Jurkat, Clone E6-1 (cell line): ENCODE measurements at regions not wholly inside any gene's neighbourhood (a gene's known extent, or its start where the extent isn't known, plus 50 kb on each side); places are given as distances from the start of the nearest gene placed in this dataset.
A peak's percentile ranks its signal among the peaks of the same experiment; 100 is the strongest.
"Not testable (repeated sequence)": the region's sequence is repeated elsewhere in the genome, so short reads cannot be mapped to it uniquely, and the experiment has no call there.

Experiments used
- DNase-seq: peaks from one replicate; pipeline ENCODE4 v3.0.0-alpha.2; 2011; ENCODE audit warnings: low read depth, low spot score
- H3K4me3 ChIP-seq: 2 replicates; pipeline ENCODE4 v1.5.1; 2011; ENCODE audit warnings: mild to moderate bottlenecking, low read length, control low read depth, moderate library complexity

DNA sequence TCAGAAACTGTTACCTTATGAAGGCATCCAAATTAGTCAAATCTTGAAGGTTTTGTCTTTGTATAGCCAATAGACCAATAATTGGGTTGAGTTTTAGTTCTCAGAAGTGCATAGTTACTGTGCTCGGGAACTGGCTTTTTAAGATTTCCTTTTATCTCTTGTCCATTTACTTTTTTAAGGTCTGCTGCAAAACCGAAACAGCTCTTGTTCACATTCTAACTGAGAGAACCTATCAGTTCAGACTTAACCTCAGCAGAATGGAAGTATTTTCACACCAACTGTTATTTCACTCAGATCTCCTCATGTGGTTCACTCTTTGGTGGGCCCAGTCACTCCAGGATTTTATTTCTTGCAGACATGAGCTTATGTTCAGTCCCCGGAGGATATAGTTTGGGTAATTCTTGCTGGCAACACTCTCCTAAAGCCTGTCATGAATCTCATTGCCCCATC lies 55.5 kb downstream of the TPBG start:
- DNase-seq: no peak
- no peak overlapping the region for H3K4me3 ChIP-seq

DNA sequence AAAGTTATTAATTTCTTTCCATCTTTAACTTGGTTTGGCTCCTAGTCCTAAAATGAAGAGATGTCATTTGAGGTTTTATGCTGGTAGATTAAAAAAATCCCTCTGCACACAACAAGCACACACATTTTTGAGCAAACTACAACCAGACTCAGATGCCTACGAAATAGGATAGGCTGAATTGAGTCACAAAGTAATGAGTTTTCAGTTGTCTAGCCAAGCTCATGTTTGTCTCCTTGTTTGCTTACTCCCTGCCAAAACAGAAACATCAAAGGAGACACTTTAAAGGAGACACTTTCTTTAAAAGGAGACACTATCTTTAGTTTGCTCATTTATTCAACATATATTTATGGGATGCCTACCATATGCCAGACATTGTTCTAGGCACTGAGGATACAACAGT lies 56.2 kb downstream of the TPBG start:
- DNase-seq: no peak
- H3K4me3 ChIP-seq: no peak overlapping the region

DNA sequence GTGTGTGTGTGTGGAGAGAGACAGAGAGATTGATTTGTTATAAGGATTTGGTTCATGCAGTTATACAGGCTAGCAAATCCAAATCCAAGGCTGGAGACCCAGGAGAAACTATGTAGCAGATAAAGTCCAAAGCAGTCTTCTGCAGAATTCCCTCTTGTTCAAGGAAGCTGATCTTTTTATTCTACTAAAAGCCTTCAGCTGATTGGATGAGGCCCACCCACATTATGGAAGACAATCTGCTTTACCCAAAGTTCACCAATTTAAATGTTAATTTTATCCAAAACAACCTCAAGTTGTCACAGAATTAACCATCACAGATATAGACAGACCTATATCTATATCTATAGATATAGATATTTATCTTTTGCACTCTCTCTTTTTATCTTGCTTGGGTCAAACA lies 67.0 kb downstream of the TPBG start:
- DNase-seq: no peak

DNA sequence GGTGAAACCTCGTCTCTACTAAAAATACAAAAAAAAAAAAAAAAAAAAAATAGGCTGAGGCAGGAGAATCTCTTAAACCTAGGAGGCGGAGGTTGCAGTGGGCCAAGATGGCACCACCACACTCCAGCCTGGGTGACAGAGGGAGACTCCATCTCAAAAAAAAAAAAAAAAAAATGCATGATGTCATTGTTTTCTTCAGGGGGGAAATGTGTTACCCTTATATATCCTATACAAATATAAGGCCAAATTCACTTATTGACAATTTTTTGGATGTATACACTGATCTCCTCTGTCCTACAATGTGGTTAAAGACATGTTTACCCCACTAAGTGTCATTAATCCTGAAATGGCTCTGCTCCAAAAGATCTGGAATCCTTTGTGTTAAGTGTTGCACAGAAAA lies 73.1 kb downstream of the TPBG start:
- DNase-seq: no peak
- no peak overlapping the region for H3K4me3 ChIP-seq

More for the DNA sequence above, 67.0 kb downstream of the TPBG start:
- H3K4me3 ChIP-seq: no peak overlapping the region

DNA sequence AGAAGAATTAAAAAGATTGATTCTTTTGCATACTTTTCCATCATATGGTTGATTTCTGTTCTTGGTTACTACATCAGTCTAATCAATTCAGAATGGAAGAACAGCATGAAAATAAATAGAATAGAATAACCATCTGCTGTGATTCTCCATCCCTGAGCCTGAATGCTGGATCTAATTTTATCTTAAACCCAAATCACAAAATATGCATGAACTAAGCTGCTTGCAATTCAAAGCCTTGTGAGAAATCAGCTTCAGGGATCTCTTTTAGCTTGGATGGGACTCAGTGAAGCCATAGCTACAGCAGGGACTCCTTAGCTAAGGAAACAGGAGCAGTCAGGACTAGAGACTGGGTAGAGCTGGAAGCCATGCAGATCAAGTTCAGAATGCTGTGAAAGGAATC lies 74.1 kb downstream of the TPBG start:
- no peak for DNase-seq
- no peak overlapping the region for H3K4me3 ChIP-seq

DNA sequence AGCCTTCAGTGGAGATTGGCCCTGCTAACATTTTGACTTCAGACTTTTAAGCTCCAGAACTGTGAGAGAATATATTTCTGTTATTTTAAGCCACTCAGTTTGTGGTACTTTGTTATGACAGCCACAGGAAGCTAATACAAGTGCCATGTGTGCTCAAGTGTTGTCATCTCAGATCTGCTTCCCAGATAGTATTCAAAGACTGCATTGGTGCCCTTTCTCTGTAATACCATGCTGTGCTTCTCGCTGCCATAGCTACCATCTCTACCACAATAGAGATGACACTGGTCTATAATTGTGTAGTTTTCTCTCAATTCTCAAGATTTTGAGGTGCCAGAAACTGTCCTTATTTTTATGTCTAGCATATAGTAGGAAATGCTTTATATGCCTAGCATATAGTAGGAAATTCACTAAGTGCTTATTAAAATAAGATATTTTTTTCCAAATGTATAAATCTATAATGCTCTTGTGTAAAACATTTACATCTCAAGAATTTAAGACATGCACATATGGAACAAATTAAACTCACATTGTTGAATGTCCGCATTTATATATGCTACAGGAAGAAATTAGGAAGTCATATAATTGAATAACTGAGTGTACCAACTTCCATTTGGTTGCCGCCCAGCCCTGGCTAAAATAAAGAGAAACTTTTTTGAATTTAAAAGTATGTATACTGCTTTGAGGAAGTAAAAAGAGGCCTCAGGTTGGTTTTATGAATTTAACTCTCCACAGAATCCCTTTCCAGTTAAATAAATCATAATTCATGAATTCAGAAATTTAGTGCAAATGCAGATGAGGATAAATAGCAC lies 77.6 kb downstream of the TPBG start:
- H3K4me3 ChIP-seq: no peak overlapping the region
- DNase-seq: peak; percentile 4

DNA sequence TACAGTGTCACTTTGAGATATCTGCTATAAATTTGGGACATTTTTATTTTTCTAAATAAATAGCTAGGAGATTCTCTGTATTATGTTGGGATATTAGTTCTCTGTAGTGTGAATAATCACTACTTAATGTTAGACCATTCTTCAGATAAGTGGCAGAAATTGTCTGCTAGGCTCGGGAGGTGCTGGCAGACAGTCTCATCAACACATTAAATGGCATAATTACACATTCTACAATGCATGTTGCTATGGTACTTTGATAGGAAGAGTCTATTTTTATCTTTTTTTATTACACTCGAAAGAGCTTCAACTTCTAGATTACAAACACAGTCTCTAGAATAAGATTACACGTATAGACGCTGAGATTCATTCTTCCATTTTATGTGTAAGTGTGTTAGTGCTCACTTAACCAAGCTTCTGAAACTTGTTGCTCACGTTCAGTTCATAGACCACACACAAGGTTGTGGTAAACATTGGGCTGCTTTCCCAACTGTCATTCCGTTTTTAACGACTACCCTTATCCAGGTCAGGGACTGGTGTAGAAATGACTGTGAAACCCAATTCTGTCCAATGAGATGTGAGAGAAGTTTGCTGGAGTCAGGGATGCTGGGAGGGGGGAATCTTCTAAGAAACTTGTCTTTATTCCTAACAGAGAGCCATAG lies 78.6 kb downstream of the TPBG start:
- no peak overlapping the region for H3K4me3 ChIP-seq
- DNase-seq: no peak

DNA sequence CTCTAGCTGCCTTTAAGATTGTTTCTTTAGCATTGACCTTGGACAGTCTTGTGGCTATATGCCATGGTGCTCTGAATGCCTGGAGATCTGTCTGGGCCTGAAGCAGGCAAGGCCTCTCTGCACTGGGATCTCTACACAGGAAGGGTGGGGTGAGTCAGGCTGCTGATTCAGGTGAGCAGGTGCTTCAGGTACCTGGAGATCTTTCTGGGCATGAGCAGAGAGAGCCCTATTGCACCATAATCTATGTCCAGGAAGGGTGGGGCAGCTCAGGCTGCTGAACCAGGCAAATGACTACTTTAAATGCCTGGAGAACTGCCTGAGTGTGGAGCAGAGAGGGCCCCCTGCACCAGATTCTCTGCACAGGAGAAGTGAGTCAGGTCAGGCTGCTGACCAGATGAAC lies 94.5 kb downstream of the TPBG start:
- no peak overlapping the region for H3K4me3 ChIP-seq
- no peak for DNase-seq

DNA sequence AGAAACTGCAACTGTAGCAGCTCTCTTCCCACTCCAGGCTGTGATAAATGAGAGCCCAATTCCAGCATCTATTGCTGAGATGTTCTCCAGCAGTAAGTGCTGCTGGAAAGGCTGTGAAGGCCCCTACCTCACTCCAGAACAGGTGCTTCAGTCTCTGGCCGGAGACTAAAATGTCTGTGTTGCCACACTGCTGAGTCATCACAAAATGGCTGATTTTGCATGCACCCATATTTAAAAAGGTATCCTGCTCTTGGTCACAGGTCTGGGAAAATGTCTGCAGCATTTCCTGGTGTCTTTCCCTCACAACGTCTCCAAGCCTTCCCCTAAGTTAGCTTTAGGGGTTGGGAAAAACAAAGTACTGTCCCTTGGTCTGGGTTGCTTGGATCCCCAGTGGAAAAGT lies 95.1 kb downstream of the TPBG start:
- H3K4me3 ChIP-seq: no peak overlapping the region
- no peak for DNase-seq

DNA sequence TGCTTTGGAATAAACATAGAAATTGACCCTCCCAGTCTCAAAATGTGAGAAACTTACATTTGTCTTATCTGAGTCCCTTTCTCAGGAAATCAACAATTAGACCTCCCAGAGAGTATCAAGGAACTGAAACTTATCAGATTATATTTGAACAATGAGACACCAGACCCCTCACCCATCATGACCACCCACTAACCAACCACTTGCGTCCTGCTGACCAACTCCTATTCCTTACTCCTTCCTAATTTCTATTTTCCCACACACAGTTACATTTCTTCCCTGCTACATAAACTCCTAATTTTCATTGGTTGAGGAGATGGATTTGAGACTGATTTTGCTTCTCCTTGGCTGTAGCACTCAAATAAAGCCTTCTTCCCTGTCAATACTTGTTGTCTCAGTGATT lies 97.9 kb downstream of the TPBG start:
- H3K4me3 ChIP-seq: no peak overlapping the region
- no peak for DNase-seq

DNA sequence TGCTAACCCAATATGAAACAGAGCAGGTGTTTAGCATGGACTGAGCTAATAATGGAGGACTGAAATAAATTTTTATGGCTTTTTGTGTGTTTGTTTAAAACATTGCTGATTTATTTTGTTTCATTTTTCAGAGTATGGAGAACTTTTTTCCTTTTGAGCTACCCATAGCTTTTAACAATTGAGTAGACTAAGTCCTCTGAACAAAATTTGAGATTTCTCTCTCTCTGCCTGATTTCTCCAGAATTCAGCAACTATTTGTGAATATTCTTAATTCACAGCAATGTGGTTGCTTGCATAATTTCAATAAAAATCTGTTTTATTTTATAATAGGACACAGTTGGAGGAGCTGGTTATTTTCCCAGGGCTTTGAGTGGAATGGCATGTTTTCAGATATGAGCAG lies 103.7 kb downstream of the TPBG start:
- no peak for DNase-seq
- no peak overlapping the region for H3K4me3 ChIP-seq

DNA sequence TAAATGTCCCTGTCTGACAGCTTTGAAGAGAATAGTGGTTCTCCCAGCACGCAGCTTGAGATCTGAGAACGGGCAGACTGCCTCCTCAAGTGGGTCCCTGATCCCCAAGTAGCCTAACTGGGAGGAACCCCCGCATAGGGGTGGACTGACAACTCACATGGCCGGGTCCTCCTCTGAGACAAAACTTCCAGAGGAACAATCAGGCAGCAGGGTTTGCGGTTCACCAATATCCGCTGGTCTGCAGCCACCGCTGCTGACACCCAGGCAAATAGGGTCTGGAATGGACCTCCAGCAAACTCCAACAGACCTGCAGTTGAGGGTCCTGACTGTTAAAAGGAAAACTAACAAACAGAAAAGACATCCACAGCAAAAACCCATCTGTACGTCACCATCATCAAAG lies 106.5 kb downstream of the TPBG start:
- not testable (repeated sequence) for H3K4me3 ChIP-seq

DNA sequence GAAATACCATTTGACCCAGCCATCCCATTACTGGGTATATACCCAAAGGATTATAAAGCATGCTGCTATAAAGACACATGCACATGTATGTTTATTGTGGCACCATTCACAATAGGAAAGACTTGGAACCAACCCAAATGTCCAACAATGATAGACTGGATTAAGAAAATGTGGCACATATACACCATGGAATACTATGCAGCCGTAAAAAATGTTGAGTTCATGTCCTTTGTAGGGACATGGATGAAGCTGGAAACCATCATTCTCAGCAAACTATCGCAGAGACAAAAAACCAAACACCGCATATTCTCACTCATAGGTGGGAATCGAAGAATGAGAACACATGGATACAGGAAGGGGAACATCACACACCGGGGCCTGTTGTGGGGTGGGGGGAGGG lies 111.5 kb downstream of the TPBG start:
- not testable (repeated sequence) for H3K4me3 ChIP-seq, DNase-seq

More for the DNA sequence above, 106.5 kb downstream of the TPBG start:
- not testable (repeated sequence) for DNase-seq

DNA sequence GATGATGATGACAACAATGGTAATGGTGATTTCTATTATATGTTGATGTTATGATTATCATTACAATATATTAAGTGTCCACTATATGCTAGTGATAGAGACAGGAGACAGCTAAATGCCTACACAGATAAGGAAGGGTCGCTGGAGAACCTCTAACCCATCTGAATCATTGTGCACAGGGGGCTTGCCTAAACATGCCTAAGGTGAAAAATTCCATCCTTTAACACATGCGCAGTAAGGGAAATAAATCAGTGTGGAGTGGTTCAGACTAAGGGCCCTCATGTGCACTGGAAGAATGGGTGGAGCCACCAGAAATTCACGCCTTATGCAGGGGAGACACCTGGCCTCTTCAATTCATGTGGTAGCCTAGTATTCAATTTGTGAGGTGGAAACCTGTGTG lies 120.4 kb downstream of the TPBG start:
- no peak for DNase-seq
- no peak overlapping the region for H3K4me3 ChIP-seq

DNA sequence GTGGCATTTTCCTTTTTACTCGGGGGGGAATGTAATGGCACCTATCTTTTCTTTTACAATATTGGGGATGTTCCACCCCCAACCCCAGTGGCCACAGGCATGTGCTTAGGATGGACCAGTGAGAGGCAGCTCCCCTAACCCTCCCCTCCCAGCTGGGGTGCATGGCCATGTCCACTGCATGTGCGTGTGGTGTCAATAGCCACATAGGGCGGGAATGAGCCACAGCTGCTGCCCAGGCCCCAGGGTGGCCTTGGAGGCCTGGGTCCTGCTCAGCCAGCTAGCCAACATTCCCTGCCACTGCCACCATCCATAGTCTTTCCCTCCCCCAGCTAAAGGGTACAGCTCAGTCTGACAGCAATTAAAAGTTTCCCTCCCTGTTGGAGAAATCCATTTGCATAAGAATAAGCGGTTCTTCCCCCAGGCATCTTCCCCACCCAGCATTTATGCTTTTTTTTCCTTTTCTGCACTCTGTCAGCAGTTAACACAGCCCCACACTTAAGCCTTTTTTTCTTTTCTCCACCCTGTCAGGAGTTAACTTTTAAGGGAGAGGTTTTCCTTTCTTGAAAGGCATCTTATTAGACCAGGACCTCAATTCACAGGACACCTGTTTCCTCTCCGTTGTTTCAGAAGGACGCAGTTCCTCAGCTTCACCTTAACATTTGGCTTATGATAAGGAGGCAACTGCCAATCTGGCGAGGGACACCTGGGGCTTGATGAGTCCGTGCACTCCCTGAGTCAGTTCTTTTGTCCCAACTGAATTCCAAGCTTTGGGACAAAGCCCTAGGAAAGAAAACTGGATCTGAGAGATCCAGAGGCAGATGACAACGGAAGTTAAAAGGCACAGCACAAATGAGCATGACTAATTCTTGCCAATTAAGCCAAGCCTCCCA lies 121.4 kb downstream of the TPBG start:
- no peak for DNase-seq
- H3K4me3 ChIP-seq: no peak overlapping the region

DNA sequence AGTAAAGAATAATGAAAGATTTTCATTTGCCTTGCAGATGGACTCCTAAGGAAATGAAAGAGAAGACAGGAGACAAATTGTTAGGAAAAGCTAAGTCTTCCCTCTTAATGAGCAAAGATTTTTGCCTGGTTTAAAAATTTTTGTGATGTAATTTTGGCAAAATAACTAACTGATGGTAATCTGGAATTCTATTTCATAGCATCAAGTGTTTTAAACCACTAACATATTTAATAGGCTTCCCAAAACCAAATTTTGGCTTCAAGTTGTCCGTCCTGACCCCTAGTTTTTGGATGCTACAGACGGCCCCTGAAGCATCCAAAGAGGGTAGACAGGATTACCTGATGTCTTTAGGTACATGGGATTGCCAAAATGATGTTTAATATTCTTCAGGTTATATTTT lies 124.3 kb downstream of the TPBG start:
- no peak overlapping the region for H3K4me3 ChIP-seq
- no peak for DNase-seq

DNA sequence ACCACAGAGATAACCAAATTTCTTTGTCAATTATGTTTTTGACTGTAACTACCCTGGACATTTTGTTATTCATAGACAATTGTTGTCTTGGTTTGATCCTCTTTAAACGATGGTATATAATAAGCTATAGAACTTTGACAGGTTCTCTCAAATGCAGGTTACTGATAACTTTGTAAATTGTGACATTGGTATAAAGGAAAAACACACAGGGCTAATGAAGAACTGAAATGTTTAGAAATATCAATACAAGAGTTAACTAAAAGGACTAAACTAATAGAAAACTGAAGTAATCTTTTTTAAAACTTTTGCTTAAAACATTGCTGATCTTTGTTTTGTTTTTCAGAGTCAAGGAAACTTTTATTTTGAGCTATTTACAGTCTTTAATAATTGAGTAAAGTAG lies 124.8 kb downstream of the TPBG start:
- H3K4me3 ChIP-seq: no peak overlapping the region
- no peak for DNase-seq

DNA sequence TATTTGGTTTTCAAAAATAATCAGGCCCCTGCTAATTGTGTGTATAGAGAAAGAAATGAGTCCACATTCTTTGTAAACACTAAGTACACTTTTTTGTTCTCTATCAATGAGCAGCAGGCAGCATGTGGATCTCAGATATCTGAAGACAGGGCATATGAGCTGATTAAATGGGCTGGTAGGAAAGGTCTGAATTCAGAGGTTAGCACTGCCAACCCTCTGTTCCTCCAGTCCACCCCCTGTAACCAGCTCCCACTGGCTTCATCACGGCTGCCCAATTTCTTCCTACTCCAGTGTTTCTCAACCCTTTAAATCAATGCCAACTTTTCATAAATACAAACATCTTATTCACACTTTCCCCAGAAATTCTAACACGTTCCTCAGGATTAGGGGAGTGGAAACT lies 128.5 kb downstream of the TPBG start:
- no peak for DNase-seq
- H3K4me3 ChIP-seq: no peak overlapping the region

DNA sequence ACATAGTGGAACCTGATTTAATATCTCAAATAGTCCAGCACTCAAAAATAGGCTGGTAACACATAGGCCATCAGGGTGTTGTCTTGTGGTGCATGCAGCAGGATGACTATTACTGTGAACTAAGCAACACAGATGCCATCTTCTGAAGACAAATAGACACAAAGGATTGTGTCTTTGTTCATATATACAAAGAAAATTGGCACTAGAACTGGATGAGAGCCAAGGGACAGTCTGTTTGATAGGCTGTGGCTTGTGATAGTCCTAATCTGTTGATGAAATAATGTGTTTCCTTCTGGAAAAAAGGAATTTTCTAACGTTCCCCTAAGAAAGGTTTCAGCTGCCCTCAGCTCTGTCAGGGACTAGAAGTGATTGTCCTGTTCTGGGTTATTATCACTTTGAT lies 129.8 kb downstream of the TPBG start:
- no peak overlapping the region for H3K4me3 ChIP-seq
- no peak for DNase-seq

DNA sequence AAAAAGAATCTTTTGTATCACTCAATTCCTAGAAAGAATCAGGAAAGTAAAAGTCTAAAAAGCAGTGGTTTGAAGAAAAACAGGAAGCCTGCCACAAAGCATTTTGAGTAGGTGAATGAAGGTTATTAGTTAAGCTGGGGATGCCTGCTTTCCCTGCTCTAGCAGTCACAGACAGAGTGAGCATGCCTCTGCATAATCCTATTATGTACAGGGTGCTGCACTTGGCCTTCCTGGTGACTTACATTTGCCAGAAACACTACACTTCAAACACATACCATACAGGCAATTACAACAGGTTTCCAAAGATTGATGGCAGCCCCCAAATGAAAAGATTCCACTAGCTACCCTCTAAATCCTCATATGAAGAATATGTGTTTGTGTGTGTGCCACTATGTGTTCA lies 130.8 kb downstream of the TPBG start:
- DNase-seq: no peak
- no peak overlapping the region for H3K4me3 ChIP-seq
